ENCODE measurements at regions not wholly inside any gene's neighbourhood (a gene's known extent, or its start where the extent isn't known, plus 50 kb on each side); places are given as distances from the start of the nearest gene placed in this dataset.

DNA sequence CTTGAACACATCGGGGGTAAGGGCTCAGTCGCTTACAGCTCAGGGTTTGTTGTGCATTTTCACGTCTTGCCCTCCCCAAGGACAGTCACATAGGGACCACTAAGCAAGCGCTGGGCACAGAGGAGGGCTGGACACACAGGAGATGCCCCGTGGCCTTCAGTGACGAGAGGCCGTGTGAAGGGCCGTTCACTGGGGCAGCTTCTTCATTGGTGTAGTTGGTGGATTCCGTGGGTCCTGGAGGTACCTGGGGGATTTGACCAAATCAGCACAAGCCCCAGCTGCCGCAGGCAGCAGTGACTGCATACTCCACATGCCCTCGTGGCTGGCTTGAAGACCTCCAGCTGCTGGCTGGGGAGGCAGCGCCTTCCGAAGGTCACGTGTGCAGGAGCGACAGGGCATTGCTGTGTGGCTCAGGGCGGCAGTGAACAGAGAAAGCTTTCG, 100.8 kb upstream of the C1orf174 start:
- DNase-seq: peak in 1 of 2 donors; percentile 3
- H4K8ac ChIP-seq (ENCODE audit: low read depth, low read length): no peak overlapping the region
- no peaks in the 10 kb centered on the region for H3K4me1 ChIP-seq (ENCODE audit: control insufficient read depth in 1 of 2, insufficient read depth in 2 of 2, low read length in 2 of 2)
- H2AFZ ChIP-seq (ENCODE audit: insufficient read depth, low read length, poor library complexity): no peak overlapping the region
- no peak overlapping the region for H2BK12ac ChIP-seq (ENCODE audit: low read length)
- H2BK5ac ChIP-seq (ENCODE audit: low read depth, low read length, poor library complexity): no peak overlapping the region
- H3K9ac ChIP-seq (ENCODE audit: low read length): no peak overlapping the region
- no peak overlapping the region for H4K12ac ChIP-seq (ENCODE audit: low read depth, low read length)
- H3K4ac ChIP-seq (ENCODE audit: low read depth, low read length): no peak overlapping the region
- H3K79me1 ChIP-seq (ENCODE audit: low read length): no peaks in the 10 kb centered on the region
- H3K4me3 ChIP-seq (ENCODE audit: low read depth, low read length): no peak overlapping the region
- no peaks in the 10 kb centered on the region for H3K79me2 ChIP-seq (ENCODE audit: control insufficient read depth, insufficient read depth, low read length, poor library complexity)
- no peak overlapping the region for H3K27ac ChIP-seq (ENCODE audit: low read depth, low read length)
- H2BK120ac ChIP-seq (ENCODE audit: insufficient read depth, low read length, poor library complexity): no peak overlapping the region
- H3K18ac ChIP-seq (ENCODE audit: low read length): no peak overlapping the region
- no peaks in the 10 kb centered on the region for H3K36me3 ChIP-seq (ENCODE audit: control insufficient read depth in 1 of 2, insufficient read depth in 2 of 2, low read length in 2 of 2)
- H3K9me3 ChIP-seq (ENCODE audit: insufficient read depth, low read depth, low read length): peaks cover 7% of the 10 kb centered on the region
- no peak overlapping the region for H2AK5ac ChIP-seq (ENCODE audit: low read length)
- H4K91ac ChIP-seq (ENCODE audit: low read depth, low read length): no peak overlapping the region
- WGBS (ENCODE audit: extremely low coverage, insufficient coverage, insufficient read length): no CpG with 5 or more reads among the region's 17 CpGs
- no peaks in the 10 kb centered on the region for H3K27me3 ChIP-seq (ENCODE audit: insufficient read depth, low read length)
- no peak overlapping the region for H3K14ac ChIP-seq (ENCODE audit: low read length)
- no peak overlapping the region for H3K23ac ChIP-seq (ENCODE audit: low read length)
- H3K4me2 ChIP-seq (ENCODE audit: low read length): no peak overlapping the region

GRCh38 chr1:4001461-4001860, 101.4 kb upstream of the C1orf174 start:
- Histone ChIP-seq H3K79me1 (ENCODE audit: low read length) (no peaks in the 10 kb centered on the region), H2BK5ac (ENCODE audit: low read depth, low read length, poor library complexity) (no peak overlapping the region), H2BK120ac (ENCODE audit: insufficient read depth, low read length, poor library complexity) (no peak overlapping the region), H3K36me3 (ENCODE audit: control insufficient read depth in 1 of 2, insufficient read depth in 2 of 2, low read length in 2 of 2) (no peaks in the 10 kb centered on the region), H4K12ac (ENCODE audit: low read depth, low read length) (no peak overlapping the region), H3K9ac (ENCODE audit: low read length) (no peak overlapping the region), H3K27ac (ENCODE audit: low read depth, low read length) (no peak overlapping the region), H2BK12ac (ENCODE audit: low read length) (no peak overlapping the region), H3K79me2 (ENCODE audit: control insufficient read depth, insufficient read depth, low read length, poor library complexity) (no peaks in the 10 kb centered on the region), H2AK5ac (ENCODE audit: low read length) (no peak overlapping the region), H3K18ac (ENCODE audit: low read length) (no peak overlapping the region), H3K23ac (ENCODE audit: low read length) (no peak overlapping the region), H3K27me3 (ENCODE audit: insufficient read depth, low read length) (no peaks in the 10 kb centered on the region), H3K9me3 (ENCODE audit: insufficient read depth, low read depth, low read length) (peaks cover 7% of the 10 kb centered on the region), H2AFZ (ENCODE audit: insufficient read depth, low read length, poor library complexity) (no peak overlapping the region), H4K8ac (ENCODE audit: low read depth, low read length) (no peak overlapping the region), H3K4me1 (ENCODE audit: control insufficient read depth in 1 of 2, insufficient read depth in 2 of 2, low read length in 2 of 2) (no peaks in the 10 kb centered on the region), H3K4me3 (ENCODE audit: low read depth, low read length) (no peak overlapping the region), H3K14ac (ENCODE audit: low read length) (no peak overlapping the region), H3K4me2 (ENCODE audit: low read length) (no peak overlapping the region), H4K91ac (ENCODE audit: low read depth, low read length) (no peak overlapping the region), H3K4ac (ENCODE audit: low read depth, low read length) (no peak overlapping the region)
- whole genome bisulfite sequencing (ENCODE audit: extremely low coverage, insufficient coverage, insufficient read length): no CpG with 5 or more reads among the region's 10 CpGs
- no peak for DNase-seq

- no peak overlapping the region for H3K9ac ChIP-seq (ENCODE audit: low read length)
- no peak overlapping the region for H2AFZ ChIP-seq (ENCODE audit: insufficient read depth, low read length, poor library complexity)
- no peak overlapping the region for H2AK5ac ChIP-seq (ENCODE audit: low read length)
- H3K4me1 ChIP-seq (ENCODE audit: control insufficient read depth in 1 of 2, insufficient read depth in 2 of 2, low read length in 2 of 2): no peaks in the 10 kb centered on the region
- H3K79me1 ChIP-seq (ENCODE audit: low read length): no peaks in the 10 kb centered on the region
- H4K91ac ChIP-seq (ENCODE audit: low read depth, low read length): no peak overlapping the region
- no peak overlapping the region for H3K14ac ChIP-seq (ENCODE audit: low read length)
- no peak overlapping the region for H2BK120ac ChIP-seq (ENCODE audit: insufficient read depth, low read length, poor library complexity)
- whole genome bisulfite sequencing (ENCODE audit: extremely low coverage, insufficient coverage, insufficient read length): no CpG with 5 or more reads among the region's 13 CpGs
- no peak overlapping the region for H3K27ac ChIP-seq (ENCODE audit: low read depth, low read length)
- no peak overlapping the region for H3K4ac ChIP-seq (ENCODE audit: low read depth, low read length)
- no peaks in the 10 kb centered on the region for H3K27me3 ChIP-seq (ENCODE audit: insufficient read depth, low read length)
- no peak overlapping the region for H3K4me3 ChIP-seq (ENCODE audit: low read depth, low read length)
- no peaks in the 10 kb centered on the region for H3K79me2 ChIP-seq (ENCODE audit: control insufficient read depth, insufficient read depth, low read length, poor library complexity)
- no peak overlapping the region for H3K18ac ChIP-seq (ENCODE audit: low read length)
- no peak for DNase-seq
- no peak overlapping the region for H2BK12ac ChIP-seq (ENCODE audit: low read length)
- no peak overlapping the region for H4K8ac ChIP-seq (ENCODE audit: low read depth, low read length)
- no peak overlapping the region for H3K4me2 ChIP-seq (ENCODE audit: low read length)
- H3K9me3 ChIP-seq (ENCODE audit: insufficient read depth, low read depth, low read length): peaks cover 2% of the 10 kb centered on the region
- no peak overlapping the region for H3K23ac ChIP-seq (ENCODE audit: low read length)
- no peak overlapping the region for H2BK5ac ChIP-seq (ENCODE audit: low read depth, low read length, poor library complexity)
- H4K12ac ChIP-seq (ENCODE audit: low read depth, low read length): no peak overlapping the region
- no peaks in the 10 kb centered on the region for H3K36me3 ChIP-seq (ENCODE audit: control insufficient read depth in 1 of 2, insufficient read depth in 2 of 2, low read length in 2 of 2)
These were observed 102.0 kb upstream of the C1orf174 start for GRCh38 chr1:4002061-4002521.

DNA sequence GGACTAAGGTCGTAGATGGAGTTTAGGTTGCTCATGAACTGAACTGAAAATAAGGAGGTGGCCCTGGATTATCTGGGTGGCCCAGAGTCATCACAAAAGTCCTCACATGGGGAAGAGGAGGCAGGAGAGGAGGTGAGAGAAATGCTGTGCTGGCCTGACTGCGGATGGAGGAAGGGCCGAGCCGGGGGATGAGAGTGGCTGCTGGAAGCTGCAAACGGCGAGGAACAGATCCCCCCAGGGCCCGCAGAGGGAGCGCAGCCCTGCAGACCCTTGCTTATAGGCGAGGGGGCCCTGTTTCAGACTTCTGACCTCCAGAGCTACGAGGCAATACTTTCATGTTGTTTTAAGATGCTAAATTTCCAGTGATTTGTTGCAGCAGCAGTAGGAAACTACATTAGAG, 102.7 kb upstream of the C1orf174 start:
- Histone ChIP-seq H2BK12ac (ENCODE audit: low read length) (no peak overlapping the region), H2BK5ac (ENCODE audit: low read depth, low read length, poor library complexity) (no peak overlapping the region), H3K36me3 (ENCODE audit: control insufficient read depth in 1 of 2, insufficient read depth in 2 of 2, low read length in 2 of 2) (no peaks in the 10 kb centered on the region), H3K4ac (ENCODE audit: low read depth, low read length) (no peak overlapping the region), H2AFZ (ENCODE audit: insufficient read depth, low read length, poor library complexity) (no peak overlapping the region), H2AK5ac (ENCODE audit: low read length) (no peak overlapping the region), H3K27ac (ENCODE audit: low read depth, low read length) (no peak overlapping the region), H2BK120ac (ENCODE audit: insufficient read depth, low read length, poor library complexity) (no peak overlapping the region), H3K14ac (ENCODE audit: low read length) (no peak overlapping the region), H3K79me1 (ENCODE audit: low read length) (no peaks in the 10 kb centered on the region), H3K4me1 (ENCODE audit: control insufficient read depth in 1 of 2, insufficient read depth in 2 of 2, low read length in 2 of 2) (no peaks in the 10 kb centered on the region), H3K23ac (ENCODE audit: low read length) (no peak overlapping the region), H4K12ac (ENCODE audit: low read depth, low read length) (no peak overlapping the region), H3K4me2 (ENCODE audit: low read length) (no peak overlapping the region), H3K79me2 (ENCODE audit: control insufficient read depth, insufficient read depth, low read length, poor library complexity) (no peaks in the 10 kb centered on the region), H4K8ac (ENCODE audit: low read depth, low read length) (no peak overlapping the region), H3K18ac (ENCODE audit: low read length) (no peak overlapping the region), H3K27me3 (ENCODE audit: insufficient read depth, low read length) (no peaks in the 10 kb centered on the region), H3K9me3 (ENCODE audit: insufficient read depth, low read depth, low read length) (peaks cover 1% of the 10 kb centered on the region), H4K91ac (ENCODE audit: low read depth, low read length) (no peak overlapping the region), H3K4me3 (ENCODE audit: low read depth, low read length) (no peak overlapping the region), H3K9ac (ENCODE audit: low read length) (no peak overlapping the region)
- DNase-seq: no peak
- no CpG with 5 or more reads among the region's 10 CpGs for WGBS (ENCODE audit: extremely low coverage, insufficient coverage, insufficient read length)

Data from trophoblast cell (in vitro differentiated cells and primary cell).